ENCODE measurements at regions not wholly inside any gene's neighbourhood (a gene's known extent, or its start where the extent isn't known, plus 50 kb on each side); places are given as distances from the start of the nearest gene placed in this dataset.
"Not testable (repeated sequence)": the region's sequence is repeated elsewhere in the genome, so short reads cannot be mapped to it uniquely, and the experiment has no call there.

- DNase-seq = no peak
These were observed 243.9 kb downstream of the TRIML1 start for GRCh38 chr4:188383180-188383579.

- DNase-seq = no peak
These were observed 248.0 kb downstream of the TRIML1 start for GRCh38 chr4:188387179-188387791.

GRCh38 chr4:188391349-188391748 is 252.1 kb downstream of the TRIML1 start:
- DNase-seq = not testable (repeated sequence)

GRCh38 chr4:188396037-188396436 is 256.8 kb downstream of the TRIML1 start:
- no peak for DNase-seq

DNA sequence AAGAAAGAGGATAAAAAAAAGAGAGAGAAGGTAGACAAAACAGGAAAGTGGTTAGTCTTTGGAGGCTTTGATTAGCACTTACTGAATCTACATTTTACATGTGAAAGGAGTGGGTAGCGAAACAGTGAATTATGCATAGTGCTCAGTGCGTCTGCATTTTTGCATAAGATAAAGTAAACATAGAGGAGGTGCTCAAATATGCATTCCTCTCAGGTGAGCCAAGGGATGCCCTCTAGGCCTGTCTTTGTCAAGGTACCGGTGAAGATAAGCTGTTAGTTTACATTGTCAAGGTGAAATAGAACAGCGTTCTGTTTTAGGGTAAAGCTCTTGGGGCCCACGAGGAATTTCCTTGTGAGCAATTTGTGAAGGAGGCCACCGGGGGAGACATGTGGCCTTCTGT is 260.6 kb downstream of the TRIML1 start:
- no peak for DNase-seq

- DNase-seq = no peak
These were observed 261.2 kb downstream of the TRIML1 start for GRCh38 chr4:188400451-188400850.

DNA sequence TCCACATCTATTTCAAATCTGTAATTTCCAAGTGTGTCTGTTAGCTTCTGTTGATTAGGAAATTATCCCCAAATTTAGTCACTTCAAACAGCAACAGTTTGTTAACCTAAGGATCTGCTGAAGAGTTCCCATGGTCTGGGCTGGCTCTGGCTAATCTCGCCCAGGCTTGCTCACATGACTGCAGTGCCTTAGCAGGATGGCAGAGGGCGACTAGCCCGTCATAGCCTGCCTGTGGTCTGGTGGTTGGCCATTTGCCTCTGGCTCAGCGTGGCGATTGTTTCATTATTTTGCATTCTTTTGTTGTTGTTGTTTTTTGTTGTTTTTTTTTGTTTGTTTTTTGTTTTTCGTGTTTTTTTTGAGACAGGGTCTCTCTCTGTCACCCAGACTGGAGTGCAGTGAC is 264.0 kb downstream of the TRIML1 start:
- no peak for DNase-seq

DNA sequence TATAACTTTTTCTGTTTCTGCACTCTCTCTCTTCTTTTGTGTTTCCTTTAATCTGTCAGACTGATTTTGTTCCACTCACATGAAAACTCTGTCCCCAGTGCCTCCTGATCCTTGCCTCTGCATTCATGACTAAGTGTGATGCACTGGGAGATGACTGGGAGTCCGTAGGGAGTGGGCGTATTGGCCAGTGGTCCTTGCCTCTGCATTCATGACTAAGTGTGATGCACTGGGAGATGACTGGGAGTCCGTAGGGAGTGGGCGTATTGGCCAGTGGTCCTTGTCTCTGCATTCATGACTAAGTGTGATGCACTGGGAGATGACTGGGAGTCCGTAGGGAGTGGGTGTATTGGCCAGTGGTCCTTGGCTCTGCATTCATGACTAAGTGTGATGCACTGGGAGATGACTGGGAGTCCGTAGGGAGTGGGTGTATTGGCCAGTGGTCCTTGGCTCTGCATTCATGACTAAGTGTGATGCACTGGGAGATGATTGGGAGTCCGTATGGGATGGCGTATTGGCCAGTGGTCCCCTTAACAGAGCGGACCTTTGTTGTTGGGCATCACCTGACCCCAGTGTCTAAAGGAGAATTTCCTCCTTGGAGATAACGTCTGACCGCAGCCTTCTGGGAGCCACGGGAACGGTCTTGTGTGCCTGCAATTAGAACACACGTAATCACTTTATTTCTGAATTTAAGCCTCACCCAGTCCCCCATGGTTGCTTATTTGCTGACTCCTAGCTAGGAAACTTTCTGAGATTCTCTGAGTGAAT is 266.0 kb downstream of the TRIML1 start:
- DNase-seq = not testable (repeated sequence)

- no peak for DNase-seq
These were observed 269.2 kb downstream of the TRIML1 start for GRCh38 chr4:188408244-188409030.

- no peak for DNase-seq
These were observed 270.6 kb downstream of the TRIML1 start for GRCh38 chr4:188409851-188410250.

- DNase-seq = no peak
These were observed 272.6 kb downstream of the TRIML1 start for GRCh38 chr4:188411805-188412204.

- DNase-seq = no peak
These were observed 273.3 kb downstream of the TRIML1 start for GRCh38 chr4:188412499-188412898.

DNA sequence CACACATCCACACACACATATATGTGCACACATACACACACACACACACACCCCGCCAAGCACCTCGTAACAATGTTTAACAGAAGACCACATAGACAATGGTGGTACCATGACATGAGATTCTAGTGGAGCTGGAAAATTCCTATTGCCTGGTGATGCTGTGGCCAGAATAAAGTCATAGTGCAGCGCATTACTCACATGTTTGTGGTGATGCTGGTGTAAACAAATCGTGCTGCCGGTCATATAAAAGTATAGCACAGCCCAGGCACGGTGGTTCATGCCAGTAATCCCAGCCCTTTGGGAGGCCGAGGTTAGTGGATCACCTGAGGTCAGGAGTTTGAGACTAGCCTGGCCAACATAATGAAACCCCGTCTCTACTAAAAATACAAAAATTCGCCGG is 275.2 kb downstream of the TRIML1 start:
- DNase-seq = peak in 1 of 4 experiments; percentile 1

- DNase-seq = no peak
These were observed 277.9 kb downstream of the TRIML1 start for GRCh38 chr4:188417181-188417580.

DNA sequence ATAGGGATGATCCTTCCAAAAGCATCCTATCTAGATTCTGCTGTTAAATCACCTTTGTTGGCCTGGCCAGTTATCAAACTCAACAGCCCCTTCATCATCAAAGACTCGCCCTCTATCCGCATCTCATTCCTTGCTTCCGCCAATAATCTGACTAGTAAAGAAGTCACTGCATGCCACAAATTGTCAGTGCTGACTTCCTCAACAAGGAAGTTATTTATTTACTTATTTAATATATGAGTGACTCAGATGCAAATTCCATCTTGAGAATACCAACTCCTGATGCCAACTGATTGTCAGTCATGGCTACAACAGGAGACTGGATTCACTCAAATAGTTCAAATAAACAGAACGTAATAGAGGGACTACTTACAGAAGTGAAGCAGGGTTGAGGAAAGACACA is 283.8 kb downstream of the TRIML1 start:
- no peak for DNase-seq

GRCh38 chr4:188428935-188429334 is 289.7 kb downstream of the TRIML1 start:
- no peak for DNase-seq

GRCh38 chr4:188429965-188430364 is 290.7 kb downstream of the TRIML1 start:
- no peak for DNase-seq

- no peak for DNase-seq
These were observed 291.1 kb downstream of the TRIML1 start for GRCh38 chr4:188430384-188430783.

GRCh38 chr4:188432328-188432727 is 293.1 kb downstream of the TRIML1 start:
- DNase-seq = no peak

DNA sequence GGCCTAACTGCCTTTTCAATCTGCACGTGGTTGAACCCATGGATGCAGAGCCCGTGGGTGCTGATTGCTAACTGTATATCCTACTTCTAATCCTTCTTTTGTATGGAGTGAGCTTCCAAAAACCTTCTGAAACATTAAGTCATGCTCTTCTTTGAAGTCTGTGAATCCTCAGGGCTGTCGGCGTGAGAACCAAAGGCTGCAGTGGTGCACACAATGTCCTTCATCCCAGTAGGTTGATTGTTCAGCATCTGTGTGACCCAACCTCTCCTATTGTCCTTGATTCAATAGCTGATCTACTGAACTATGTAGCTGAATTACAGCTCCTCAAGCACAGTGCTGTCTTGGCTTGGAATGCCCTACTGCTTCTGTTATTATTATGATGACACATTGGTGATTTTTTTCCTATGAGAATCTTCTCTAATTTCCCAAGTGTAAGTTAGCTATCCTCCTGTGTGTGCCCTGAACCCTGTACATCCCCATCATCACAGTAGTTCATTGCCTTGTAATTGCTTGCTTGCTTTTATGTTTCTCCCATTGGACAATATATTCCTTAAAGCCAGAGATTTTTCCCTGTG is 294.6 kb downstream of the TRIML1 start:
- DNase-seq = no peak

DNA sequence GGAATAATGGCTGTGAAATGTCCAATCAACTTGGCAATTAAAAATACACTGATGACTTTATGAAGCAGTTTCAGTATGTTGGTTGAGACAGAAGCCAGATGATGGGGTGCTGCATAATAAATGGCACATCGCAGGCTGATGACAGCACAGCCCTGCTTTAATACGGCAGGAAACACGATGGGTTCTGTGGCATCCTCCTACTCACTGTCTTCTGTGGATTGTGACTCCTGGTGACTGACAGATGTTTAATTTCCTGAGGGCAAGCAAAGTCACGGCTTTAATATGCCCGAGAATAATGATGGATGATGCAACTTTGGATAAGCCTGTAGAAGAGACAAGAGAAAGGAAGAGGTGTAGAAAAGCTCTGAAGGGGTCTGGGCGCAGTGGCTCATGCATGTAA is 295.4 kb downstream of the TRIML1 start:
- no peak for DNase-seq

- DNase-seq = no peak
These were observed 296.1 kb downstream of the TRIML1 start for GRCh38 chr4:188435381-188435780.

DNA sequence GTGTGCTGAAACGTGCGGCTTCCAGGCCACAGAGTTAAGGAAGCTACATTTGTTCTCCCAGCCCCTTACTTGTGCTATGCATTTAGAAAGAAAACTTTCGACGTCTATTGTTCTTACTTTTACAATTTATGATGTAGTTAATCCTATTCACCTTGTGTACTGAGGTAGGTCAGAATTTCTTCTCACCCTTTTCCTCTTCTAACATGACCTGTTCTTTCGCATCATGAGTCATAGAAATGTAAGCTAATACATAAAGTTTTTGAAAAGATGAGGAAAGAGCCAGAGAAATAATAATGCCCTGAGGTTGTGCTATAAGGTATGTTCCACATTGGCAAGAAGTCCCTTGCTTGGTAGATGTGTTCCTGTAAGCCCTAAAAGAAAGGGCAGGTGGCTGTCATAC is 298.3 kb downstream of the TRIML1 start:
- no peak for DNase-seq

Data from activated naive CD4-positive, alpha-beta T cell (primary cell).